CD4-positive, alpha-beta T cell treated with Interleukin-10 for 1 hour (primary cell): ENCODE measurements at regions not wholly inside any gene's neighbourhood (a gene's known extent, or its start where the extent isn't known, plus 50 kb on each side); places are given as distances from the start of the nearest gene placed in this dataset.
"Not testable (repeated sequence)": the region's sequence is repeated elsewhere in the genome, so short reads cannot be mapped to it uniquely, and the experiment has no call there.

Experiments used
- DNase-seq: peaks from one replicate; pipeline ENCODE4 v3.0.0-alpha.2; 2020

DNA sequence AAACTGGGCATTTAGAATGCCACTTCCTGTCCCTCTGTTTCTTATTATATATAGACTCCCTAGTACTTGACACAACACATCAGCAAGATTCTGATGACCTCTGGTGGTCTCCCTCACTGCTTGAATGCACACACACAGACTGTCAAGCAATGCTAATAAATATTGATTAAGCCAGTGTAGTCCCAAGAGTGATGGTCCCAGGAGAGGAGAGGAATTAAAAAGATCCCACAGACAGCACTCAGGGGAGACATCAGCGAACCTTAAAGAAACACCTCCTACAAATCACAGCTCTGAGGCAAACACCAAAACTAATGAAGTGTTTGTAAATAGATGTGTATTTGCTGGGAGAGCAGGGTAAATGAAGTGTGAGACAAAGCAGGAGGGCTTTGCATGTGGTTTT is 1291.2 kb downstream of the XPNPEP1 start:
- DNase-seq, result no peak

DNA sequence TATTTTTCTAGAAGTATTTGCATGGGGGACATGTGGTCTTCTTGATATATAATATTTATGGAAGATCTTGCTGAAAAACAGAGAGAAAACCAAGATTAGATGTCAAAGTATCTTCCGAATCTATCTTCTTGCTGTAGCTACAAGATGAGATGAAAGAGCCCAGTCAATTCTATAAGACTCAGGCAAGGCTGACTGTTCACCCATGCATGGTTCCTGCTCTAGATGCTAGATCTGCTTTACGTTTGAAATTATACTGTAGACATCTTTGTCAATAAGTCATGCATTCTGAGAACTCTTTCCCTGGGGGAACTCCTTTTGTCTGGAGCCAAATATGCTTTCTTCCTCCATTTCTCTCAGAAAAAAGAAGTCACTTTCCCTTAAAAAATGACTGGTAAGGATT is 1292.0 kb downstream of the XPNPEP1 start:
- DNase-seq, result no peak

GRCh38 chr10:108629834-108630233 is 1293.5 kb downstream of the XPNPEP1 start:
- no peak for DNase-seq

- no peak for DNase-seq
Observed at GRCh38 chr10:108624052-108624451, 1299.3 kb downstream of the XPNPEP1 start.

DNA sequence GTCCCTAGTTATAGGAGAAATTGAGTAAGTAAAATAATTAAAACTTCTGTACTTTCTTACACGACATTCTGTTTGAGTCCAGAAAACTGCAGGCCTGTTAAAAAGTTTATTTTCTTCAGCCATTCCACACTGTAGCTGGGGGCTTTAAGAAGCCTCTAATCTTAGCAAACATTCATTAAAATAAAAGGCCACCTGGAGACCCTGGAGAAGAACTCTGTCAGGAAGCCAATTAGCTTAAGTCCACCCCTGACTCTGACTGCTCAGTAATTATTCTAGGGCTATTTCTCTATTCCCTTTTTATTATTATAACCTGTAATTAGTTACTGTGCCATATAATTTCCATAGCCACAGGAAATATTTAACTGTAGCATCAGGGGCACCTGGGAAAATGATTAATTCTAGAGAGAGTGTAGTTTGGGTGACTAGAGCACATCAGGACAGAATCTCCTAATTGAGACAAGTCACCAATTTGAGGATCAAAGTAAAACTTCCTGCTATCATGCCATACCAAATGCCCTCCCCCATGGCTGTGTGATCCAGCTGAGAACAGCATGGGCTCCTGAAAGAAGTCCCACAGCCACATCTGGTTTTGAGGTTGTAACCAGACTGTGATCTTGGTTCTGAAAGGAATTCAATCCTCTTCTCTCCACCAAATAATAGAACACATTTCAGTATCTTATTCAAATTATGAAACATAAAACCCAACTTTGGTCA is 1302.3 kb downstream of the XPNPEP1 start:
- no peak for DNase-seq

GRCh38 chr10:108616559-108617285 is 1306.6 kb downstream of the XPNPEP1 start:
- no peak for DNase-seq

GRCh38 chr10:108615576-108616320 is 1307.6 kb downstream of the XPNPEP1 start:
- no peak for DNase-seq

DNA sequence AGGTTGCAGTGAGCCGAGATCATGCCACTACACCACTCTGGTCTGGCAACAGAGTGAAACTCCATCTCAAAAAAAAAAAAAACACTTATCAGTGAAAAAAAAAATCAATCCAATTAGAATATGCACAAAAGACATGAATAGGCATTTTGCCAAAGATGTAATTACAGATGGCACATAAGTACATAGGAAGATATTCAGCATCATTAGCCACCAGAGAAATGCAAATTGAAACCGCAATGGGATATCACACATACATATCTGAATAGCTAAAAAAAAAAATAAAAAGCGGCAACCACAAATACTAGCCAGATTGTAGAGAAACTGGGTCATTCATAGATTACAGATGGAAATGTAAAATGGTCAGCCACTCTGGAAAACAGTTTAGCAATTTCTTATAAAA is 1310.8 kb downstream of the XPNPEP1 start:
- no peak for DNase-seq

- DNase-seq, result no peak
Observed at GRCh38 chr10:108608860-108609259, 1314.5 kb downstream of the XPNPEP1 start.

GRCh38 chr10:108601851-108602250 is 1321.5 kb downstream of the XPNPEP1 start:
- DNase-seq, result no peak

DNA sequence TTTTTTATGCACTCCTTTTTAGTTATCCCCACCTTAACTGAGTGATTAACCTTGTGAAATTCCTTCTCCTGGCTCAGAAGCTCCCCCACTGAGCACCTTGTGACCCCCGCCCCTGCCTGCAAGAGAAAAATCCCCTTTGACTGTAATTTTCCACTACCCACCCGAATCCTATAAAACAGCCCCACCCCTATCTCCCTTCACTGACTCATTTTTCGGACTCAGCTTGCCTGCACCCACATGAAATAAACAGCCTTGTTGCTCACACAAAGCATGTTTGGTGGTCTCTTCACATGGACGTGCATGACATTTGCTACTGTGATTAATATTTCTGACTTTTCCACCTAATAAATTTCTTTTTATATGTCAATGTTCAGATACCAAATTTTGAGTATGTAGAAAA is 1322.8 kb downstream of the XPNPEP1 start:
- DNase-seq, result not testable (repeated sequence)

- not testable (repeated sequence) for DNase-seq
Observed at GRCh38 chr10:108599317-108599716, 1324.0 kb downstream of the XPNPEP1 start.

DNA sequence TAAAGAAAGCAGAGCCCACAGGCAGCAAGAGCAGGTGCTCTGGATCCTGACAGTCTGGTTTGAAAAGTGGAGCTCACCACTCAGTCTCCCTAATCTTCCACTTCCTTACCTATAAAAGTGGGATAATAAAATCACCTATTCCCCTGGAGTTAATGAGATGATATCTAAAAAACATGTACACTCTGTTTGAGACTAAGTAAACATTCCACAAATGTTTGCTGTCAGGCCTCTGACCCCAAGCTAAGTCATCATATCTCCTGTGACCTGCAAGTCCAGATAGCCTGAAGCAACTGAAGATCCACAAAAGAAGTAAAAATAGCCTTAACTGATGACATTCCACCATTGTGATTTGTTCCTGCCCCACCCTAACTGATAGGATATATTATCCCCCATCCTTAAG is 1324.5 kb downstream of the XPNPEP1 start:
- no peak for DNase-seq

GRCh38 chr10:108598320-108598695 is 1325.0 kb downstream of the XPNPEP1 start:
- DNase-seq, result no peak

GRCh38 chr10:108597657-108598319 is 1325.5 kb downstream of the XPNPEP1 start:
- DNase-seq, result no peak

DNA sequence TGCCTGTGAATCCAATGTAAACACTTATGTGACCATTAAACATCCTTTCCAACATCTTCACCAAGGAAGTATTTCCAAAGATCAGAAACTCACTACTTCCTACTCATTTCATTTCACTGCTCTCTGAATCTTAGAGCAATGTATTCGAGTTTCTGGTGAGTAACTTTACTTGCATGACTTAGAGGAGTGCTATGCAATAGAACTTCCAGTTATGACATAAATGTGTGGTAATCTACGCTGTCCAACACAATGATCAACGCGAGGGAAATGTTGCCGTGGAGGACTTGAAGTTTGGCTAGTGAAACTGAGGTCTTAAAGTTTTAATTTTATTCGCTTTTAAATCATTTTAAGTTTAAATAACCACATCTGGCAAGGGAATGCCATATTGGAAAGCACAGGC is 1326.3 kb downstream of the XPNPEP1 start:
- no peak for DNase-seq

DNA sequence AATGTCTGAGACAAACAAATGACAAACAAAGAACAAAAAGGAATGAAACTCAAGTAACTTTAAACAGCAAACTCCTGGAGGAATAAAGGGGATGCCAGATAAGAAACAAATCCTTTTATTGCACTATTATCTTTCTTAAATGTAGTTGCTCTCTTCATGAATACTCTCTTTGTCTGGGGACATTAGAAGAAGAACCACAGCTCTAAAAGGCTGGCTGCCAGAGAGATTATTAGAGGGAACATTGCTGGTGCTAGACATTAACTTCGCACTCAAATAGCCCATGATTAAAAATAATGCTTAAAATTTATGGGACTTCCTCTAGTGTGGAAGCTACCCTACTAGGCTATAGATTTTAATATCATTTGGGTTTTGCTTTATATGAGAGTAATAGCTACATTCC is 1330.4 kb downstream of the XPNPEP1 start:
- no peak for DNase-seq

- DNase-seq, result no peak
Observed at GRCh38 chr10:108591417-108591816, 1331.9 kb downstream of the XPNPEP1 start.

GRCh38 chr10:108586424-108586823 is 1336.9 kb downstream of the XPNPEP1 start:
- DNase-seq, result no peak

DNA sequence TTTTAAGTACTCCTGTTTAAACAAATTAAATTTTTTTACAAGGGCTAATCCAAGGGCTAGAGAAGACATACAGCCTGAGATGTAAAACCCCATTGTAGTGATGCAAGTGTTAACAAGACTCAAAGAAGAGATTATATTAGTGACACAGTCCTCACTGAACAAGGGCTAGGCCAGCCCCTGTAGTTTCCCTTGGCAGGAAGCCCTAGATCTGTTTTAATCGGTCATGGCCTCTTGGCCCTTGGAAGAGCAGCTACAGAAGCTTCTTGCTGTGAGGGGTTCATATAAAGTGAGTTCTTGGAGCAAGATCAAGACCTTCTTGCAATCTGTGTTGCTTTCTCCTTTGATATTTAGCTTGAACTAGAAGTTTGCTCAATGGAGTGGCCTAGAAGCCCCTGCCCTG is 1339.4 kb downstream of the XPNPEP1 start:
- DNase-seq, result no peak

GRCh38 chr10:108582888-108583287 is 1340.4 kb downstream of the XPNPEP1 start:
- no peak for DNase-seq

DNA sequence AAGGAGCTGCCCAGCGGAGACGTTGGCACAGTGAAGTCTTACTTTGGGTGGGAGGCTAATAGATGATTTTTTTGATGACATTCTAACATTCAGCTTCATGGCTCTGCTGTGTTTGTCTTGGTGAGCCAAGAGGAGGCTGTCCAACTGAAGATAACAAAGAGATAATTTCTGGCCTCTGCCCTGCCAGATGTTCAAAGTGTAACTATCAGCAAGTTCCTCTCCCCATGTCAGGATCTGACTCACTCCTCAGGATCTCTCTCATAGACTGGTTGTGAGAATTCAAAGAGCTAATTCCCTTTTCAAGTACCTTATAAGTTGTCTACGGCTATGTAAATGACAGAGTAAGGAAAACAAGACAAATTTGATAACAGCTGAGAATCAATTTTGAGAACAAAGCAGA is 1340.9 kb downstream of the XPNPEP1 start:
- DNase-seq, result no peak

DNA sequence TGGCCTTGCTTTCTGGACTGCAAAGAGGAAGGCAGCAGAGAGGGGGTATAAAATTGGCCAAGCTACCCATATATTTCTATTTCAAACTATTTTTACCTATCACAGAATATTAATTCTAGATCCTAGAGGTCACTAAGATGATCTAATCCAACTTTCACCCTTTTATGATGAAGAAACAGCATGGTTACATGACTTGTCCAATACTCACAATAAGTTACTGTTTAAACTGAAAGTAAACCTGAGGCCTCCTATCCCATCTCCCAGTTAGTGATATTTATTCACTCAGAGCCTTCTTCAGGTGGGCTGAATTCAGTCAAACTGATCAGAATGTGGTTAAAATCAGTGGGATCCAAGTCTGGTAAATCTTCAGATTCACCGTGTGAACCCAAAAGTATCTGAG is 1345.1 kb downstream of the XPNPEP1 start:
- DNase-seq, result no peak
